ENCODE measurements at regions not wholly inside any gene's neighbourhood (a gene's known extent, or its start where the extent isn't known, plus 50 kb on each side); places are given as distances from the start of the nearest gene placed in this dataset.

DNA sequence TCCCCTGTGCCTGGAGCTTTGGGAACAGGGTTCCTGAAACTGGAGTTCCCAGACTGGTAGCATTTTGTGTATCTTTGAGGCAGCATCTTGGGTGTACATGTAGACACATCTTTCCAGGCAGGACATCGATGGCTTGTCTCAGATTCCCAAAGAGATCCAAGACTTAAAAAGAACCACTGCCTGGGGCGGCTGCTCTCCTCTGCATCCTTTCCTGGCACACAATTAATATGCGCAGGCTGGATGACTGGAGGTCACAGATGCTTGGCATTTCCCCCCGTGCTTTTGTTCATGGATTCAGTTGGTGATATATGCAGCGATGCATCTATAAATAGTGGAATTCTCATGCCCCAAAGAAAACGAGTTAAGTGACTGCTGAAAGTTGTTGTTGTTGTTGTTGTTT is 80.5 kb downstream of the CLDN34 start:
- TF ChIP-seq CTCF (IDR thresholded peaks at IDR 0.05) (no peak), ZFX (IDR thresholded peaks at IDR 0.05; ENCODE audit: borderline replicate concordance) (no peak)

Data from 22Rv1 (cell line).